B cell (primary cell): ENCODE measurements at regions not wholly inside any gene's neighbourhood (a gene's known extent, or its start where the extent isn't known, plus 50 kb on each side); places are given as distances from the start of the nearest gene placed in this dataset.

ENCODE experiments used
- ATAC-seq: fragments of 200-7000 bp; cut with Tn5 transposase; one replicate; pipeline ENCODE4 v1.10.0; 2021; ENCODE audit warnings: low read depth, mild to moderate bottlenecking, moderate number of reproducible peaks, moderate library complexity
- CTCF ChIA-PET: fragments of 350-600 bp; sonication (Branson Sonifier 250); formaldehyde crosslinking; loops from one replicate; lab custom pipeline; 2021; ENCODE audit warnings: antibody characterized with exemption, inconsistent platforms; lab: Charles Lee
- POLR2A ChIA-PET: fragments of 350-600 bp; sonication (Branson Sonifier 250); formaldehyde crosslinking; loops from one replicate; lab custom pipeline; 2021; ENCODE audit warnings: antibody characterized with exemption; lab: Charles Lee
- DNase-seq: peaks from one replicate; pipeline ENCODE4 v3.0.0; 2013
- H2AFZ ChIP-seq: 2 replicates; pipeline ENCODE4 v1.6.1; 2012; ENCODE audit warnings: mild to moderate bottlenecking, low read depth, low read length; ENCODE audit not compliant: insufficient read depth, poor library complexity, severe bottlenecking
- H3K27ac ChIP-seq, 2 donors: 1 replicate in 1 of 2; 2 replicates in 1 of 2; pipeline ENCODE4 v1.5.1; 2012 to 2013; ENCODE audit warnings: low read length in 2 of 2, mild to moderate bottlenecking in 2 of 2, moderate library complexity in 1 of 2
- H3K27me3 ChIP-seq, 4 experiments: fragments of 200-600 bp in 1 of 4; sonication (generic) in 1 of 4; replicated peaks in 1 of 4; 1 replicate in 2 of 4; 2 replicates in 2 of 4; pipeline versions ENCODE4 v1.6.1 to v1.7.0; 2013 to 2016; ENCODE audit warnings: low read length in 3 of 4, mild to moderate bottlenecking in 2 of 4, mixed read lengths in 1 of 4, moderate library complexity in 1 of 4; ENCODE audit not compliant: insufficient read depth in 4 of 4, control insufficient read depth in 3 of 4; ENCODE audit errors: control extremely low read depth in 1 of 4
- H3K36me3 ChIP-seq, 2 experiments: replicated peaks in 1 of 2; 1 replicate in 1 of 2; 2 replicates in 1 of 2; pipeline versions ENCODE4 v1.6.1 to v1.7.1; 2013; ENCODE audit warnings: low read length in 1 of 2; ENCODE audit not compliant: insufficient read depth in 2 of 2, control insufficient read depth in 1 of 2; ENCODE audit errors: control extremely low read depth in 1 of 2, extremely low read depth in 1 of 2
- H3K4me1 ChIP-seq, 2 donors: fragments of 200-600 bp in 1 of 2; sonication (generic) in 1 of 2; 1 replicate in 1 of 2; 2 replicates in 1 of 2; pipeline versions ENCODE4 v1.5.1 to v1.6.1; 2013 to 2017; ENCODE audit warnings: low read length in 2 of 2; ENCODE audit not compliant: control insufficient read depth in 2 of 2, insufficient read depth in 2 of 2
- H3K4me2 ChIP-seq: replicated peaks from 2 replicates; pipeline ENCODE3; 2012; ENCODE audit warnings: mild to moderate bottlenecking, low read depth, low read length; ENCODE audit not compliant: poor library complexity, severe bottlenecking
- H3K4me3 ChIP-seq, 5 experiments: fragments of 200-600 bp in 1 of 5; sonication (generic) in 1 of 5; 1 replicate in 3 of 5; 2 replicates in 2 of 5; pipeline versions ENCODE4 v1.5.1 to v1.7.0; 2011 to 2016; ENCODE audit warnings: low read length in 4 of 5, mild to moderate bottlenecking in 4 of 5, low read depth in 2 of 5, control low read depth in 1 of 5, moderate library complexity in 1 of 5; ENCODE audit not compliant: insufficient read depth in 1 of 5; ENCODE audit errors: control extremely low read depth in 1 of 5, extremely low read depth in 1 of 5
- H3K79me2 ChIP-seq: fragments of 200-600 bp; sonication (generic); one replicate; pipeline ENCODE4 v1.6.0; 2016; ENCODE audit warnings: low read length; ENCODE audit not compliant: control insufficient read depth, insufficient read depth
- H3K9ac ChIP-seq: fragments of 200-600 bp; sonication (generic); 2 replicates; pipeline ENCODE4 v1.6.1; 2017; ENCODE audit warnings: mild to moderate bottlenecking, low read length, moderate library complexity
- H3K9me3 ChIP-seq, 3 donors: one replicate each; pipeline versions ENCODE4 v1.6.1 to v1.7.1; 2013; ENCODE audit warnings: low read length in 2 of 3; ENCODE audit not compliant: control insufficient read depth in 2 of 3, insufficient read depth in 1 of 3; ENCODE audit errors: control extremely low read depth in 1 of 3
- H4K20me1 ChIP-seq: 2 replicates; pipeline ENCODE4 v1.6.0; 2012; ENCODE audit warnings: mild to moderate bottlenecking, low read length; ENCODE audit not compliant: insufficient read depth, control insufficient read depth, poor library complexity, severe bottlenecking
- H3K27ac Mint-ChIP-seq: one replicate; pipeline ENCODE4 v1.8.0; 2021; ENCODE audit warnings: mixed read lengths
- H3K27me3 Mint-ChIP-seq: one replicate; pipeline ENCODE4 v1.8.0; 2021; ENCODE audit warnings: mixed read lengths
- H3K4me1 Mint-ChIP-seq: one replicate; pipeline ENCODE4 v1.8.0; 2021; ENCODE audit warnings: mixed read lengths
- H3K4me3 Mint-ChIP-seq: one replicate; pipeline ENCODE4 v1.8.0; 2021; ENCODE audit warnings: mixed read lengths
- H3K9me3 Mint-ChIP-seq: one replicate; pipeline ENCODE4 v1.8.0; 2022; ENCODE audit warnings: mixed read lengths; ENCODE audit not compliant: insufficient read depth
- CTCF ChIP-seq: fragments of 200-600 bp; IDR thresholded peaks from one replicate; pipeline ENCODE4 v1.8.0; 2022; ENCODE audit warnings: antibody characterized with exemption, mild to moderate bottlenecking
- EZH2 ChIP-seq: IDR thresholded peaks from 2 replicates; pipeline ENCODE4 v1.6.1; 2012; ENCODE audit warnings: borderline replicate concordance, low read depth, mild to moderate bottlenecking, moderate library complexity, low read length; ENCODE audit not compliant: insufficient read depth, poor library complexity, severe bottlenecking
- WGBS: methylation state at CpG from one replicate; pipeline ENCODE4 v1.1.5; 2013; ENCODE audit warnings: missing lambda C conversion rate; ENCODE audit not compliant: insufficient coverage; 5-methylcytosine and 5-hydroxymethylcytosine counted together
- intact Hi-C: fragments of 100-400 bp; cut with micrococcal nuclease; formaldehyde crosslinking; loops from one replicate; pipeline ENCODE4 v1.10.0; 2022

- H2AFZ ChIP-seq: no peak overlapping the region
- POLR2A ChIA-PET: no interaction called here
- no peak overlapping the region for H3K4me3 ChIP-seq
- no peak overlapping the region for H3K4me3 Mint-ChIP-seq
- WGBS: 100% methylated on average over 2 of the region's 7 CpGs
- H3K27ac ChIP-seq: no peak overlapping the region
- no peak for ATAC-seq
- intact Hi-C loops: no loop called here
- H3K9ac ChIP-seq: no peak overlapping the region
- CTCF ChIA-PET: no interaction called here
- H3K79me2 ChIP-seq: no peaks in the 10 kb centered on the region
- no peaks in the 10 kb centered on the region for H3K27me3 ChIP-seq
- H3K27me3 Mint-ChIP-seq: no peaks in the 10 kb centered on the region
- no peaks in the 10 kb centered on the region for H3K4me1 Mint-ChIP-seq
- no peaks in the 10 kb centered on the region for H3K9me3 Mint-ChIP-seq
- peaks cover 0 to under 1% (median 0%) of the 10 kb centered on the region in 3 donors for H3K9me3 ChIP-seq
- no peak overlapping the region for H3K4me2 ChIP-seq
- TF ChIP-seq CTCF: no peak
- TF ChIP-seq EZH2: no peak
- no peaks in the 10 kb centered on the region for H4K20me1 ChIP-seq
- no peak overlapping the region for H3K27ac Mint-ChIP-seq
- DNase-seq: no peak
- no peaks in the 10 kb centered on the region for H3K4me1 ChIP-seq
- H3K36me3 ChIP-seq: no peaks in the 10 kb centered on the region
These were observed 56.2 kb upstream of the WDR26 start for GRCh38 chr1:224490549-224491537.

- no peak overlapping the region for H3K9ac ChIP-seq
- no peaks in the 10 kb centered on the region for H3K79me2 ChIP-seq
- no peak overlapping the region for H3K4me3 Mint-ChIP-seq
- intact Hi-C loops: no loop called here
- no peak overlapping the region for H3K4me2 ChIP-seq
- no peak overlapping the region for H2AFZ ChIP-seq
- no peaks in the 10 kb centered on the region for H3K36me3 ChIP-seq
- peaks cover 1% of the 10 kb centered on the region for H3K4me1 Mint-ChIP-seq
- H3K9me3 Mint-ChIP-seq: no peaks in the 10 kb centered on the region
- POLR2A ChIA-PET: no interaction called here
- no peaks in the 10 kb centered on the region for H3K27me3 ChIP-seq
- no CpG with 5 or more reads among the region's 1 CpG for WGBS
- peaks cover 0 to 8% (median 0%) of the 10 kb centered on the region in 3 donors for H3K9me3 ChIP-seq
- H3K4me3 ChIP-seq: no peak overlapping the region
- DNase-seq (no peak), ATAC-seq (no peak)
- TF ChIP-seq EZH2: no peak
- no peak for TF ChIP-seq CTCF
- CTCF ChIA-PET: no interaction called here
- no peak overlapping the region for H3K27ac ChIP-seq
- H3K4me1 ChIP-seq: no peaks in the 10 kb centered on the region
- H3K27ac Mint-ChIP-seq: no peak overlapping the region
- no peaks in the 10 kb centered on the region for H3K27me3 Mint-ChIP-seq
- no peaks in the 10 kb centered on the region for H4K20me1 ChIP-seq
These were observed 57.4 kb upstream of the WDR26 start for GRCh38 chr1:224492015-224492414.
